ENCODE measurements at regions not wholly inside any gene's neighbourhood (a gene's known extent, or its start where the extent isn't known, plus 50 kb on each side); places are given as distances from the start of the nearest gene placed in this dataset.

DNA sequence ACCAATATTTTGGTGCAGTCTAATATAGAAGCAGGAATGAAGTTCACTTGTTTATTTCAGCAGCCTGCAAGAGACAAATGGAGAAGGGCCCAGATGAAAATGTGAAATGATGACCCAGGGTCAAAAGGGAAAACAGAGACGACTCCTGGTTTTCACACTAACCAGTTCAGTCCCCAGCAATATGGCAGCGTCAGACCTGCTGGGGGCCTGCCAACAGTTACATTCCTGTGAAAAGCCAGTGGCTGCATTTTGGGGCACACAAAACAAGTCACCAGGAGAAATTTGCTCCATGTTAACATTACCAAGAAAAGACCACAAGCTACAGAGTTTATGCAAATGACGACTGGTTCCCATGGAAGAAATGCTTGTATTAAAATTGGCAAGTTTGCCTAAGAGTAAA lies 80.2 kb downstream of the CCDC34 start:
- TF ChIP-seq, protein P1, sequence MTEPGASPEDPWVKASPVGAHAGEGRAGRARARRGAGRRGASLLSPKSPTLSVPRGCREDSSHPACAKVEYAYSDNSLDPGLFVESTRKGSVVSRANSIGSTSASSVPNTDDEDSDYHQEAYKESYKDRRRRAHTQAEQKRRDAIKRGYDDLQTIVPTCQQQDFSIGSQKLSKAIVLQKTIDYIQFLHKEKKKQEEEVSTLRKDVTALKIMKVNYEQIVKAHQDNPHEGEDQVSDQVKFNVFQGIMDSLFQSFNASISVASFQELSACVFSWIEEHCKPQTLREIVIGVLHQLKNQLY (CRISPR knock-in tag; conservative IDR thresholded peaks at IDR 0.05) = no peak
- TF ChIP-seq, protein P2, sequence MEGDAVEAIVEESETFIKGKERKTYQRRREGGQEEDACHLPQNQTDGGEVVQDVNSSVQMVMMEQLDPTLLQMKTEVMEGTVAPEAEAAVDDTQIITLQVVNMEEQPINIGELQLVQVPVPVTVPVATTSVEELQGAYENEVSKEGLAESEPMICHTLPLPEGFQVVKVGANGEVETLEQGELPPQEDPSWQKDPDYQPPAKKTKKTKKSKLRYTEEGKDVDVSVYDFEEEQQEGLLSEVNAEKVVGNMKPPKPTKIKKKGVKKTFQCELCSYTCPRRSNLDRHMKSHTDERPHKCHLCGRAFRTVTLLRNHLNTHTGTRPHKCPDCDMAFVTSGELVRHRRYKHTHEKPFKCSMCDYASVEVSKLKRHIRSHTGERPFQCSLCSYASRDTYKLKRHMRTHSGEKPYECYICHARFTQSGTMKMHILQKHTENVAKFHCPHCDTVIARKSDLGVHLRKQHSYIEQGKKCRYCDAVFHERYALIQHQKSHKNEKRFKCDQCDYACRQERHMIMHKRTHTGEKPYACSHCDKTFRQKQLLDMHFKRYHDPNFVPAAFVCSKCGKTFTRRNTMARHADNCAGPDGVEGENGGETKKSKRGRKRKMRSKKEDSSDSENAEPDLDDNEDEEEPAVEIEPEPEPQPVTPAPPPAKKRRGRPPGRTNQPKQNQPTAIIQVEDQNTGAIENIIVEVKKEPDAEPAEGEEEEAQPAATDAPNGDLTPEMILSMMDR (IDR thresholded peaks at IDR 0.05 in 2 of 3, conservative IDR thresholded peaks at IDR 0.05 in 1 of 3; ENCODE audit: insufficient read depth in 2 of 3, low read depth in 1 of 3, low read length in 3 of 3) = no peak
- no peak for TF ChIP-seq ESRRA (IDR thresholded peaks at IDR 0.05; ENCODE audit: borderline replicate concordance, low read depth)
- TF ChIP-seq POLR2A (conservative IDR thresholded peaks at IDR 0.05) = no peak
- no peak for TF ChIP-seq NFRKB (IDR thresholded peaks at IDR 0.05; ENCODE audit: low read depth)
- TF ChIP-seq, protein P3, sequence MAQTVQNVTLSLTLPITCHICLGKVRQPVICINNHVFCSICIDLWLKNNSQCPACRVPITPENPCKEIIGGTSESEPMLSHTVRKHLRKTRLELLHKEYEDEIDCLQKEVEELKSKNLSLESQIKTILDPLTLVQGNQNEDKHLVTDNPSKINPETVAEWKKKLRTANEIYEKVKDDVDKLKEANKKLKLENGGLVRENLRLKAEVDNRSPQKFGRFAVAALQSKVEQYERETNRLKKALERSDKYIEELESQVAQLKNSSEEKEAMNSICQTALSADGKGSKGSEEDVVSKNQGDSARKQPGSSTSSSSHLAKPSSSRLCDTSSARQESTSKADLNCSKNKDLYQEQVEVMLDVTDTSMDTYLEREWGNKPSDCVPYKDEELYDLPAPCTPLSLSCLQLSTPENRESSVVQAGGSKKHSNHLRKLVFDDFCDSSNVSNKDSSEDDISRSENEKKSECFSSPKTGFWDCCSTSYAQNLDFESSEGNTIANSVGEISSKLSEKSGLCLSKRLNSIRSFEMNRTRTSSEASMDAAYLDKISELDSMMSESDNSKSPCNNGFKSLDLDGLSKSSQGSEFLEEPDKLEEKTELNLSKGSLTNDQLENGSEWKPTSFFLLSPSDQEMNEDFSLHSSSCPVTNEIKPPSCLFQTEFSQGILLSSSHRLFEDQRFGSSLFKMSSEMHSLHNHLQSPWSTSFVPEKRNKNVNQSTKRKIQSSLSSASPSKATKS (CRISPR knock-in tag; IDR thresholded peaks at IDR 0.05) = no peak

Data from K562 (cell line).